Osteocyte (in vitro differentiated cells): ENCODE measurements at regions not wholly inside any gene's neighbourhood (a gene's known extent, or its start where the extent isn't known, plus 50 kb on each side); places are given as distances from the start of the nearest gene placed in this dataset.

Experiments used
- DNase-seq: peaks from one replicate; pipeline ENCODE4 v3.0.0; 2021; ENCODE audit warnings: mixed read lengths; ENCODE audit not compliant: unreplicated experiment; ENCODE audit errors: extremely low spot score
- H3K27ac Mint-ChIP-seq: one replicate; pipeline ENCODE4 v1.8.0; 2021; ENCODE audit warnings: mild to moderate bottlenecking, mixed read lengths; ENCODE audit not compliant: unreplicated experiment
- H3K27me3 Mint-ChIP-seq: one replicate; pipeline ENCODE4 v1.8.0; 2021; ENCODE audit warnings: mixed read lengths; ENCODE audit not compliant: unreplicated experiment
- H3K36me3 Mint-ChIP-seq: one replicate; pipeline ENCODE4 v1.8.0; 2021; ENCODE audit warnings: mixed read lengths; ENCODE audit not compliant: unreplicated experiment
- H3K4me1 Mint-ChIP-seq: one replicate; pipeline ENCODE4 v1.8.0; 2021; ENCODE audit warnings: mixed read lengths; ENCODE audit not compliant: unreplicated experiment
- H3K4me3 Mint-ChIP-seq: one replicate; pipeline ENCODE4 v1.8.0; 2021; ENCODE audit warnings: mild to moderate bottlenecking, moderate library complexity, mixed read lengths; ENCODE audit not compliant: unreplicated experiment
- H3K9me3 Mint-ChIP-seq: one replicate; pipeline ENCODE4 v1.8.0; 2021; ENCODE audit warnings: mixed read lengths; ENCODE audit not compliant: unreplicated experiment
- TF ChIP-seq, protein P1 (sequence below): fragments of 200-600 bp; sonication (generic); IDR thresholded peaks from 2 replicates; pipeline ENCODE4 v1.5.0; 2021; ENCODE audit warnings: antibody characterized with exemption, mild to moderate bottlenecking, moderate library complexity

DNA sequence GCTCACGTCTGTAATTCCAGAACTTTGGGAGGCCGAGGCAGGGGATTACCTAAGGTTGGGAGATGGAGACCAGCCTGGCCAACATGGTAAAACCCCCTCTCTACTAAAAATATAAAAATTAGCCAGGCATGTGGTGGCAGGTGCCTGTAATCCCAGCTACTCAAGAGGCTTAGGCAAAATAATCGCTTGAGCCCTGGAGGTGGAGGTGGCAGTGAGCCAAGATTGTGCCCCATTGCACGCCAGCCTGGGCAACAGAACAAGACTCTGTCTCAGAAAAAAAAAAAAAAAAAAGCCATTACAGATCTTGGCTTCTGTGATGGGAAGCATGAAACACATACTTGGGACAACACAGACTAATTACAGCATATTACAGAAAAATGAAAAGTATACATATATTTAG is 1404.5 kb upstream of the SPRY2 start:
- Mint-ChIP-seq H3K9me3 (peaks cover 23% of the 10 kb centered on the region), H3K27ac (no peak overlapping the region), H3K36me3 (no peaks in the 10 kb centered on the region), H3K4me3 (no peak overlapping the region), H3K4me1 (no peaks in the 10 kb centered on the region), H3K27me3 (no peaks in the 10 kb centered on the region)
- TF ChIP-seq, protein P1, sequence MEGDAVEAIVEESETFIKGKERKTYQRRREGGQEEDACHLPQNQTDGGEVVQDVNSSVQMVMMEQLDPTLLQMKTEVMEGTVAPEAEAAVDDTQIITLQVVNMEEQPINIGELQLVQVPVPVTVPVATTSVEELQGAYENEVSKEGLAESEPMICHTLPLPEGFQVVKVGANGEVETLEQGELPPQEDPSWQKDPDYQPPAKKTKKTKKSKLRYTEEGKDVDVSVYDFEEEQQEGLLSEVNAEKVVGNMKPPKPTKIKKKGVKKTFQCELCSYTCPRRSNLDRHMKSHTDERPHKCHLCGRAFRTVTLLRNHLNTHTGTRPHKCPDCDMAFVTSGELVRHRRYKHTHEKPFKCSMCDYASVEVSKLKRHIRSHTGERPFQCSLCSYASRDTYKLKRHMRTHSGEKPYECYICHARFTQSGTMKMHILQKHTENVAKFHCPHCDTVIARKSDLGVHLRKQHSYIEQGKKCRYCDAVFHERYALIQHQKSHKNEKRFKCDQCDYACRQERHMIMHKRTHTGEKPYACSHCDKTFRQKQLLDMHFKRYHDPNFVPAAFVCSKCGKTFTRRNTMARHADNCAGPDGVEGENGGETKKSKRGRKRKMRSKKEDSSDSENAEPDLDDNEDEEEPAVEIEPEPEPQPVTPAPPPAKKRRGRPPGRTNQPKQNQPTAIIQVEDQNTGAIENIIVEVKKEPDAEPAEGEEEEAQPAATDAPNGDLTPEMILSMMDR, result no peak
- no peak for DNase-seq

GRCh38 chr13:81738364-81738763 is 1397.4 kb upstream of the SPRY2 start:
- TF ChIP-seq, protein P1, result no peak
- no peak for DNase-seq
- Mint-ChIP-seq H3K27me3 (no peaks in the 10 kb centered on the region), H3K36me3 (no peaks in the 10 kb centered on the region), H3K4me1 (no peaks in the 10 kb centered on the region), H3K4me3 (no peak overlapping the region), H3K27ac (no peak overlapping the region), H3K9me3 (peaks cover 22% of the 10 kb centered on the region)

DNA sequence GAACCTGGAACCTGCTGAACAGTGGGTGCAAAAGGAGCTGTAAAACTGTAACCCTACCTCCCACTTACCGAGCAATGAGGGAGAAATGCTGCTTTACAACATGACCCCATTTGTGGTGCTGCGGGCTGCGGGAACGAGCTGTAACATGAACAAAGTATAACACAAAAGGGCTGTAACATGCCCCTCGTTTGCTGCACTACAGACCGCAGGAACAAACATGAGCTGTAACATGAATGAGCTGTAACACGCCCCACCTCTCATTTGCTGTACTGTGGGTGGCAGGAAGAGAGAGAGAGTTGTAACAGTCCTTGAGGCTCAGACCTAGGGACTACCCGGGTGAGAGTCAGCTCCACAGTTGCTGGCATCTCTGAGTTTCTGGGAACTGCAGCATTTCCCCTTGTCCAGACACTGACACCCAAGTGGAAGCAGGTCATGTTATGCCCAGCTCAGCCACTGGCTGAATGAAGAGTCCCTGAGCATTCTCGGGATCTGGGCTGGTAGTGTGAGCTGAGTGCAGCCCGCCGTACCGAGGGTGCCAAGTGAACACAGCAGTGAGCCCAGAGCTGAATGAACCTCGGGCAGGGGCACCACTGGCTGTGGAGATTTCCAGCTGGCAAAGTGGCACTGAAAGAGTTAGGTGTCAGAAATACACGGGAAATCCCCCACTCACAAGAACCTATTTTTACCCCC is 1385.3 kb upstream of the SPRY2 start:
- no peak overlapping the region for H3K4me3 Mint-ChIP-seq
- H3K27ac Mint-ChIP-seq, result no peak overlapping the region
- no peaks in the 10 kb centered on the region for H3K4me1 Mint-ChIP-seq
- H3K9me3 Mint-ChIP-seq, result peaks cover 4% of the 10 kb centered on the region
- TF ChIP-seq, protein P1, result no peak
- no peaks in the 10 kb centered on the region for H3K27me3 Mint-ChIP-seq
- H3K36me3 Mint-ChIP-seq, result no peaks in the 10 kb centered on the region
- DNase-seq, result no peak

GRCh38 chr13:81722456-81722855 is 1381.5 kb upstream of the SPRY2 start:
- DNase-seq, result no peak
- no peaks in the 10 kb centered on the region for H3K4me1 Mint-ChIP-seq
- no peak overlapping the region for H3K27ac Mint-ChIP-seq
- H3K9me3 Mint-ChIP-seq, result peaks cover 4% of the 10 kb centered on the region
- TF ChIP-seq, protein P1, result no peak
- H3K36me3 Mint-ChIP-seq, result no peaks in the 10 kb centered on the region
- no peak overlapping the region for H3K4me3 Mint-ChIP-seq
- peaks cover 3% of the 10 kb centered on the region for H3K27me3 Mint-ChIP-seq

- Mint-ChIP-seq H3K27ac (no peak overlapping the region), H3K9me3 (no peaks in the 10 kb centered on the region), H3K4me1 (no peaks in the 10 kb centered on the region), H3K27me3 (peaks cover 3% of the 10 kb centered on the region), H3K36me3 (no peaks in the 10 kb centered on the region), H3K4me3 (no peak overlapping the region)
- no peak for DNase-seq
- TF ChIP-seq, protein P1, result no peak
Measured at GRCh38 chr13:81721400-81721799, 1380.5 kb upstream of the SPRY2 start.
